GM12878 (cell line): ENCODE measurements at regions not wholly inside any gene's neighbourhood (a gene's known extent, or its start where the extent isn't known, plus 50 kb on each side); places are given as distances from the start of the nearest gene placed in this dataset.

Experiments used
- BHLHE40 ChIP-seq, 2 experiments: fragments of 450-650 bp in 1 of 2; IDR thresholded peaks; 2 replicates each; pipeline ENCODE4 v1.6.1; 2011 to 2017; ENCODE audit warnings: low read depth in 2 of 2, borderline replicate concordance in 1 of 2, improper control_type of control experiment in 1 of 2, low read length in 1 of 2, mild to moderate bottlenecking in 1 of 2
- ELK1 ChIP-seq: IDR thresholded peaks from 2 replicates; pipeline ENCODE4 v1.6.1; 2012; ENCODE audit warnings: low read depth, low read length, improper control_type of control experiment
- FOXK2 ChIP-seq: fragments of 450-650 bp; IDR thresholded peaks from 2 replicates; pipeline ENCODE4 v1.6.1; 2017; ENCODE audit warnings: mild to moderate bottlenecking, moderate library complexity
- MEF2A ChIP-seq: IDR thresholded peaks from 2 replicates; pipeline ENCODE4 v1.6.1; 2011; ENCODE audit warnings: low read depth, mild to moderate bottlenecking, low read length, moderate library complexity; ENCODE audit not compliant: insufficient read depth
- MEF2B ChIP-seq: fragments of 450-650 bp; IDR thresholded peaks from 2 replicates; pipeline ENCODE4 v1.6.1; 2018; ENCODE audit warnings: mild to moderate bottlenecking, moderate library complexity; ENCODE audit not compliant: partially characterized antibody, poor library complexity, severe bottlenecking
- NFYA ChIP-seq: IDR thresholded peaks from 2 replicates; pipeline ENCODE4 v1.6.1; 2011; ENCODE audit warnings: low read depth, mild to moderate bottlenecking, low read length, improper control_type of control experiment, borderline replicate concordance
- POLR2AphosphoS2 ChIP-seq: IDR thresholded peaks from 2 replicates; pipeline ENCODE4 v1.6.1; 2011; ENCODE audit warnings: low read depth, mild to moderate bottlenecking, low read length, improper control_type of control experiment, moderate library complexity
- RAD21 ChIP-seq: IDR thresholded peaks from 2 replicates; pipeline ENCODE4 v1.6.1; 2011; ENCODE audit warnings: mild to moderate bottlenecking, low read depth, low read length, moderate library complexity; ENCODE audit not compliant: insufficient read depth
- RBBP5 ChIP-seq: fragments of 200-600 bp; sonication (generic); conservative IDR thresholded peaks from 2 replicates; pipeline ENCODE4 v1.6.1; 2016
- SMAD5 ChIP-seq: IDR thresholded peaks from 2 replicates; pipeline ENCODE4 v1.6.1; 2016; ENCODE audit warnings: antibody characterized with exemption, low read depth
- USF1 ChIP-seq: IDR thresholded peaks from 2 replicates; pipeline ENCODE4 v1.6.1; 2011; ENCODE audit warnings: borderline replicate concordance, low read depth, mild to moderate bottlenecking, moderate library complexity, mixed read lengths, low read length; ENCODE audit not compliant: insufficient read depth; ENCODE audit errors: extremely low read length
- ZBTB11 ChIP-seq: fragments of 450-650 bp; formaldehyde crosslinking; IDR thresholded peaks from 2 replicates; pipeline ENCODE4 v1.5.0; 2022; ENCODE audit warnings: mild to moderate bottlenecking, missing genetic modification characterization
- ZBTB40 ChIP-seq: fragments of 450-650 bp; IDR thresholded peaks from 2 replicates; pipeline ENCODE4 v1.6.1; 2016; ENCODE audit warnings: mild to moderate bottlenecking, moderate library complexity, borderline replicate concordance
- ZNF592 ChIP-seq: fragments of 450-650 bp; IDR thresholded peaks from 2 replicates; pipeline ENCODE4 v1.6.1; 2017; ENCODE audit warnings: mild to moderate bottlenecking, moderate library complexity

- TF ChIP-seq ZBTB40: no peak
- no peak for TF ChIP-seq ELK1
- no peak for TF ChIP-seq ZNF592
- no peak for TF ChIP-seq USF1
- TF ChIP-seq POLR2AphosphoS2: no peak
- TF ChIP-seq RAD21: no peak
- TF ChIP-seq RBBP5: no peak
- TF ChIP-seq SMAD5: no peak
- TF ChIP-seq NFYA: no peak
- no peak for TF ChIP-seq FOXK2
- peak; percentile 37; the same call in 1 of the 2 replicates for TF ChIP-seq MEF2A
- TF ChIP-seq MEF2B: no peak
- no peak for TF ChIP-seq ZBTB11 (CRISPR knock-in tag)
- no peak for TF ChIP-seq BHLHE40 (IDR thresholded peaks at IDR 0.05; ENCODE audit: borderline replicate concordance in 1 of 2, low read depth in 2 of 2, low read length in 1 of 2)
Observed at GRCh38 chr11:69238573-69239351, 55.2 kb upstream of the MYEOV start (continued).
